ENCODE measurements at regions not wholly inside any gene's neighbourhood (a gene's known extent, or its start where the extent isn't known, plus 50 kb on each side); places are given as distances from the start of the nearest gene placed in this dataset.
"Not testable (repeated sequence)": the region's sequence is repeated elsewhere in the genome, so short reads cannot be mapped to it uniquely, and the experiment has no call there.

- no peaks in the 10 kb centered on the region for H3K4me1 Mint-ChIP-seq (ENCODE audit: low read depth)
- H3K4me3 Mint-ChIP-seq = no peak overlapping the region
- no peaks in the 10 kb centered on the region for H3K36me3 Mint-ChIP-seq (ENCODE audit: low read depth)
- H3K4me1 ChIP-seq (ENCODE audit: insufficient read depth, low read length) = no peaks in the 10 kb centered on the region
- H3K9me3 ChIP-seq (ENCODE audit: control insufficient read depth in 1 of 2, insufficient read depth in 1 of 2, low read length in 2 of 2) = peaks cover 0 to 5% of the 10 kb centered on the region in 2 experiments
- H3K9me3 Mint-ChIP-seq = peaks cover 6% of the 10 kb centered on the region
- CTCF ChIA-PET = no interaction called here
- no peak for TF ChIP-seq CTCF (IDR thresholded peaks at IDR 0.05)
- no peaks in the 10 kb centered on the region for H3K27me3 Mint-ChIP-seq
- intact Hi-C loops (cut with DNase I, micrococcal nuclease) = no loop called here
- DNase-seq (no peak), ATAC-seq (ENCODE audit: poor library complexity) (no peak)
- no peaks in the 10 kb centered on the region for H3K36me3 ChIP-seq (ENCODE audit: insufficient read depth, low read length)
- H3K27ac Mint-ChIP-seq = no peak overlapping the region
- no peak overlapping the region for H3K27ac ChIP-seq (ENCODE audit: low read depth in 1 of 2, low read length in 2 of 2)
- H3K27me3 ChIP-seq (ENCODE audit: control insufficient read depth in 1 of 2, insufficient read depth in 2 of 2, low read length in 2 of 2) = no peaks in the 10 kb centered on the region
- POLR2A ChIA-PET = no interaction called here
- H3K4me3 ChIP-seq (ENCODE audit: low read length) = no peak overlapping the region
These were observed 311.8 kb downstream of the SIPA1L2 start for GRCh38 chr1:232318143-232318542.

DNA sequence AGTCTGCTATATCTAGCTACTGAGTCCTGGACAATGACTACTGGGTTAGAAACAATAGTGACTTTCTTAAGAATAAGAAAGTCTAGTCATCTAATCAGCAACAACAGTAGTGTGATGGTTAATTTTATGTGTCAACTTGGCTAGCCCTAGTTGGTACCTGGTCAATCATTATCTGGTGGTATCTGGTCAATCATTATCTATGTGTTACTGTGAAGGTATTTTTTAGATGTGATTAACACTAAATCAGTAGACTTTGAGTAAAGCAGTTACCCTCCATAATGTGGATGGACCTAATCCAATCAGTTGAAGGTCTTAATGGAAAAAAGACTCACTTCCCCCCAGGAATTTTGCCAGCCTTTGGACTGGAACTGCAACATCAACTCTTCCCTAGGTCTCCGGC, 312.6 kb downstream of the SIPA1L2 start:
- peaks cover 8% of the 10 kb centered on the region for H3K9me3 Mint-ChIP-seq
- CTCF ChIA-PET = no interaction called here
- TF ChIP-seq CTCF (IDR thresholded peaks at IDR 0.05) = no peak

GRCh38 chr1:232316864-232317263, 313.1 kb downstream of the SIPA1L2 start:
- CTCF ChIA-PET = no interaction called here
- Histone ChIP-seq H3K27ac (ENCODE audit: low read depth in 1 of 2, low read length in 2 of 2) (no peak overlapping the region), H3K27me3 (ENCODE audit: control insufficient read depth in 1 of 2, insufficient read depth in 2 of 2, low read length in 2 of 2) (no peaks in the 10 kb centered on the region), H3K36me3 (ENCODE audit: insufficient read depth, low read length) (no peaks in the 10 kb centered on the region), H3K4me3 (ENCODE audit: low read length) (no peak overlapping the region), H3K9me3 (ENCODE audit: control insufficient read depth in 1 of 2, insufficient read depth in 1 of 2, low read length in 2 of 2) (peaks cover 0 to 5% of the 10 kb centered on the region in 2 experiments), H3K4me1 (ENCODE audit: insufficient read depth, low read length) (no peaks in the 10 kb centered on the region)
- Mint-ChIP-seq H3K4me3 (no peak overlapping the region), H3K4me1 (ENCODE audit: low read depth) (no peaks in the 10 kb centered on the region), H3K27me3 (no peaks in the 10 kb centered on the region), H3K36me3 (ENCODE audit: low read depth) (no peaks in the 10 kb centered on the region), H3K9me3 (peaks cover 8% of the 10 kb centered on the region), H3K27ac (no peak overlapping the region)
- POLR2A ChIA-PET = no interaction called here
- TF ChIP-seq CTCF (IDR thresholded peaks at IDR 0.05) = no peak
- ATAC-seq (ENCODE audit: poor library complexity) (no peak), DNase-seq (no peak)
- intact Hi-C loops (cut with DNase I, micrococcal nuclease) = no loop called here

More for the DNA sequence above, 312.6 kb downstream of the SIPA1L2 start:
- no peak overlapping the region for H3K4me3 ChIP-seq (ENCODE audit: low read length)
- POLR2A ChIA-PET = no interaction called here
- H3K4me1 Mint-ChIP-seq (ENCODE audit: low read depth) = no peaks in the 10 kb centered on the region
- H3K27me3 Mint-ChIP-seq = no peaks in the 10 kb centered on the region
- DNase-seq (no peak), ATAC-seq (ENCODE audit: poor library complexity) (no peak)
- H3K36me3 ChIP-seq (ENCODE audit: insufficient read depth, low read length) = no peaks in the 10 kb centered on the region
- peaks cover 0 to 5% of the 10 kb centered on the region in 2 experiments for H3K9me3 ChIP-seq (ENCODE audit: control insufficient read depth in 1 of 2, insufficient read depth in 1 of 2, low read length in 2 of 2)
- H3K4me3 Mint-ChIP-seq = no peak overlapping the region
- no peak overlapping the region for H3K27ac Mint-ChIP-seq
- no peaks in the 10 kb centered on the region for H3K4me1 ChIP-seq (ENCODE audit: insufficient read depth, low read length)
- intact Hi-C loops (cut with DNase I, micrococcal nuclease) = no loop called here
- no peaks in the 10 kb centered on the region for H3K27me3 ChIP-seq (ENCODE audit: control insufficient read depth in 1 of 2, insufficient read depth in 2 of 2, low read length in 2 of 2)
- H3K27ac ChIP-seq (ENCODE audit: low read depth in 1 of 2, low read length in 2 of 2) = no peak overlapping the region
- no peaks in the 10 kb centered on the region for H3K36me3 Mint-ChIP-seq (ENCODE audit: low read depth)

DNA sequence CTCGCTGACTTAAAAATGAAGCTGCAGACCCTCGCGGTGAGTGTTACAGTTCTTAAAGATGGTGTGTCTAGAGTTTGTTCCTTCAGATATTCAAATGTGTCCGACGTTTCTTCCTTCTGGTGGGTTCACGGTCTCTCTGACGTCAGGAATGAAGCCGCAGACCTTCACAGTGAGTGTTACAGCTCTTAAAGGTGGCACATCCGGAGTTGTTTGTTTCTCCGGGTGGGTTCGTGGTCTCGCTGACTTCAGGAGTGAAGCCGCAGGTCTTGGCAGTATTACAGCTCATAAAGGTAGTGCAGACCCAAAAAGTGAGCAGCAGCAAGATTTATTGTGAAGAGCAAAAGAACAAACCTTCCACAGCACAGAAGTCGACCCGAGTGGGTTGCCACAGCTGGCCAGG, 316.1 kb downstream of the SIPA1L2 start:
- peaks cover 10% of the 10 kb centered on the region for H3K27me3 Mint-ChIP-seq
- H3K4me3 ChIP-seq (ENCODE audit: low read length); H3K9me3 Mint-ChIP-seq; H3K36me3 ChIP-seq (ENCODE audit: insufficient read depth, low read length); DNase-seq; H3K27ac Mint-ChIP-seq; ATAC-seq (ENCODE audit: poor library complexity); H3K9me3 ChIP-seq (ENCODE audit: control insufficient read depth in 1 of 2, insufficient read depth in 1 of 2, low read length in 2 of 2); H3K4me1 Mint-ChIP-seq (ENCODE audit: low read depth); POLR2A ChIA-PET; H3K27ac ChIP-seq (ENCODE audit: low read depth in 1 of 2, low read length in 2 of 2); intact Hi-C loops (cut with DNase I, micrococcal nuclease); H3K36me3 Mint-ChIP-seq (ENCODE audit: low read depth); CTCF ChIA-PET; H3K27me3 ChIP-seq (ENCODE audit: control insufficient read depth in 1 of 2, insufficient read depth in 2 of 2, low read length in 2 of 2); H3K4me3 Mint-ChIP-seq; H3K4me1 ChIP-seq (ENCODE audit: insufficient read depth, low read length): not testable (repeated sequence)
